Astrocyte (in vitro differentiated cells and primary cell): ENCODE measurements at regions not wholly inside any gene's neighbourhood (a gene's known extent, or its start where the extent isn't known, plus 50 kb on each side); places are given as distances from the start of the nearest gene placed in this dataset.

ENCODE experiments used
- DNase-seq: peaks from one replicate; pipeline ENCODE4 v3.0.0-alpha.2; 2010; ENCODE audit warnings: low read depth
- FAIRE-seq: peaks from 2 replicates; lab custom pipeline; 2011; peaks lifted over from hg19 to GRCh38; lab: Jason Lieb, UNC
- H2AFZ ChIP-seq: 2 replicates; pipeline ENCODE4 v1.6.0; 2012; ENCODE audit warnings: low read depth, low read length, inconsistent platforms
- H3K27ac ChIP-seq: 2 replicates; pipeline ENCODE4 v1.5.1; 2011; ENCODE audit warnings: low read depth, low read length, inconsistent platforms
- H3K27me3 ChIP-seq: 2 replicates; pipeline ENCODE4 v1.6.0; 2011; ENCODE audit warnings: low read length, inconsistent platforms; ENCODE audit not compliant: insufficient read depth
- H3K36me3 ChIP-seq: 2 replicates; pipeline ENCODE4 v1.5.1; 2011; ENCODE audit warnings: low read length, inconsistent platforms; ENCODE audit not compliant: insufficient read depth
- H3K4me1 ChIP-seq: 2 replicates; pipeline ENCODE4 v1.5.1; 2011; ENCODE audit warnings: low read length, inconsistent platforms; ENCODE audit not compliant: insufficient read depth
- H3K4me2 ChIP-seq: 2 replicates; pipeline ENCODE4 v1.6.0; 2012; ENCODE audit warnings: low read length, inconsistent platforms
- H3K4me3 ChIP-seq: 2 replicates; pipeline ENCODE4 v1.5.1; 2011; ENCODE audit warnings: low read depth, mild to moderate bottlenecking, low read length, inconsistent platforms; ENCODE audit not compliant: insufficient read depth
- H3K79me2 ChIP-seq: 2 replicates; pipeline ENCODE4 v1.6.0; 2012; ENCODE audit warnings: mild to moderate bottlenecking, low read length, inconsistent platforms; ENCODE audit not compliant: insufficient read depth
- H3K9ac ChIP-seq: 2 replicates; pipeline ENCODE4 v1.6.0; 2012; ENCODE audit warnings: mild to moderate bottlenecking, low read length, inconsistent platforms
- H3K9me3 ChIP-seq: 2 replicates; pipeline ENCODE4 v1.5.1; 2012; ENCODE audit warnings: low read depth, mild to moderate bottlenecking, low read length, inconsistent platforms; ENCODE audit not compliant: insufficient read depth
- H4K20me1 ChIP-seq: 2 replicates; pipeline ENCODE4 v1.6.0; 2012; ENCODE audit warnings: low read length, inconsistent platforms; ENCODE audit not compliant: insufficient read depth
- H3K27ac Mint-ChIP-seq: one replicate; pipeline ENCODE4 v1.8.0; 2021; ENCODE audit warnings: mild to moderate bottlenecking, mixed read lengths; ENCODE audit not compliant: unreplicated experiment
- H3K27me3 Mint-ChIP-seq: one replicate; pipeline ENCODE4 v1.8.0; 2021; ENCODE audit warnings: low read depth, mixed read lengths; ENCODE audit not compliant: unreplicated experiment
- H3K36me3 Mint-ChIP-seq: one replicate; pipeline ENCODE4 v1.8.0; 2021; ENCODE audit warnings: low read depth, mixed read lengths; ENCODE audit not compliant: unreplicated experiment
- H3K4me1 Mint-ChIP-seq: one replicate; pipeline ENCODE4 v1.8.0; 2021; ENCODE audit warnings: low read depth, mixed read lengths; ENCODE audit not compliant: unreplicated experiment
- H3K4me3 Mint-ChIP-seq: one replicate; pipeline ENCODE4 v1.8.0; 2021; ENCODE audit warnings: mild to moderate bottlenecking, moderate library complexity, mixed read lengths; ENCODE audit not compliant: unreplicated experiment
- H3K9me3 Mint-ChIP-seq: one replicate; pipeline ENCODE4 v1.8.0; 2021; ENCODE audit warnings: mild to moderate bottlenecking, mixed read lengths; ENCODE audit not compliant: unreplicated experiment
- EZH2 ChIP-seq: IDR thresholded peaks from 2 replicates; pipeline ENCODE4 v1.6.1; 2012; ENCODE audit warnings: mild to moderate bottlenecking, low read length, inconsistent platforms; ENCODE audit not compliant: insufficient read depth
- TF ChIP-seq, protein P1 (sequence below): IDR thresholded peaks from 2 replicates; pipeline ENCODE4 v1.5.1; 2011; ENCODE audit warnings: low read depth, mild to moderate bottlenecking, inconsistent platforms, low read length, moderate library complexity; ENCODE audit not compliant: insufficient read depth

DNA sequence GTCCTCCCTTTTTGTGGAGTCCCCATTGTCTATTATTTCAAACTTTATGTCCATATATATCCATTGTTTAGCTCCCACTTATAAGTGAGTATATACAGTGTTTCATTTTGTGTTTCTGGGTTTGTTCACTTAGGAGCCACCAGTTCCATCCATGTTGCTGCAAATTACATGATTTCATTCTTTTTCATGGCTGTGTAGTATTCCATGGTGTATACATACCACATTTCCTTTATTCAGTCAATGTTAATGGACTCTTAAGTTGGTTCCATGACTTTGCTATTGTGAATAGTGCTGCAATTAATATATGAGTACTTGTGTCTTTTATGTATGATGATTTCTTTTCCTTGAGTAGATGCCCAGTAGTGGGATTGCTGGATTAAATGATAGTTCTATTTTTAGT lies 329.1 kb downstream of the AR start:
- H3K9ac ChIP-seq: no peak overlapping the region
- Mint-ChIP-seq H3K27me3 (no peaks in the 10 kb centered on the region), H3K27ac (no peak overlapping the region), H3K36me3 (no peaks in the 10 kb centered on the region), H3K4me1 (no peaks in the 10 kb centered on the region), H3K4me3 (no peak overlapping the region), H3K9me3 (no peaks in the 10 kb centered on the region)
- no peaks in the 10 kb centered on the region for H4K20me1 ChIP-seq
- H3K27me3 ChIP-seq: no peaks in the 10 kb centered on the region
- H3K4me1 ChIP-seq: no peaks in the 10 kb centered on the region
- H3K79me2 ChIP-seq: no peaks in the 10 kb centered on the region
- DNase-seq: no peak
- no peaks in the 10 kb centered on the region for H3K9me3 ChIP-seq
- H3K36me3 ChIP-seq: no peaks in the 10 kb centered on the region
- H2AFZ ChIP-seq: no peak overlapping the region
- no peak overlapping the region for H3K4me2 ChIP-seq
- no peak overlapping the region for H3K4me3 ChIP-seq
- TF ChIP-seq, protein P1, sequence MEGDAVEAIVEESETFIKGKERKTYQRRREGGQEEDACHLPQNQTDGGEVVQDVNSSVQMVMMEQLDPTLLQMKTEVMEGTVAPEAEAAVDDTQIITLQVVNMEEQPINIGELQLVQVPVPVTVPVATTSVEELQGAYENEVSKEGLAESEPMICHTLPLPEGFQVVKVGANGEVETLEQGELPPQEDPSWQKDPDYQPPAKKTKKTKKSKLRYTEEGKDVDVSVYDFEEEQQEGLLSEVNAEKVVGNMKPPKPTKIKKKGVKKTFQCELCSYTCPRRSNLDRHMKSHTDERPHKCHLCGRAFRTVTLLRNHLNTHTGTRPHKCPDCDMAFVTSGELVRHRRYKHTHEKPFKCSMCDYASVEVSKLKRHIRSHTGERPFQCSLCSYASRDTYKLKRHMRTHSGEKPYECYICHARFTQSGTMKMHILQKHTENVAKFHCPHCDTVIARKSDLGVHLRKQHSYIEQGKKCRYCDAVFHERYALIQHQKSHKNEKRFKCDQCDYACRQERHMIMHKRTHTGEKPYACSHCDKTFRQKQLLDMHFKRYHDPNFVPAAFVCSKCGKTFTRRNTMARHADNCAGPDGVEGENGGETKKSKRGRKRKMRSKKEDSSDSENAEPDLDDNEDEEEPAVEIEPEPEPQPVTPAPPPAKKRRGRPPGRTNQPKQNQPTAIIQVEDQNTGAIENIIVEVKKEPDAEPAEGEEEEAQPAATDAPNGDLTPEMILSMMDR: no peak
- no peak for TF ChIP-seq EZH2
- H3K27ac ChIP-seq: no peak overlapping the region
- FAIRE-seq: peak; percentile 76

DNA sequence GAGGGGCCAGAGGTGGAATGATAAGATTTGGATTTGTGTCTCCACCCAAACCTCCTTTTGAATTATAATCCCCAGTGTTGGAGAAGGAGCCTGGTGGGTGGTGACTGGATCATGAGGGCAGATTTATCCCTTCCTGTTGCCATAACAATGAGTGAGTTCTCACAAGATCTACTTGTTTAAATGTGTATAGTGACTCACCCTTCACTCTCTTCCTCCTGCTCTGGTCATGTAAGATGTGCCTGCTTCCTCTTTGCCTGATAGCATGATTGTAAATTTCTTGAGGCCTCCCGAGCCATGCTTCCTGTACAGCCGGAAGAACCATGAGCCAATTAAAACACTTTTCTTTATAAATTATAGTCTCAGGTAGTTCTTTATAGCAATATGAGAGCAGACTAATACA lies 348.6 kb downstream of the AR start:
- H3K4me1 ChIP-seq: no peaks in the 10 kb centered on the region
- TF ChIP-seq, protein P1: no peak
- no peak for TF ChIP-seq EZH2
- Mint-ChIP-seq H3K4me3 (no peak overlapping the region), H3K27me3 (no peaks in the 10 kb centered on the region), H3K27ac (no peak overlapping the region), H3K4me1 (no peaks in the 10 kb centered on the region), H3K9me3 (peaks cover 15% of the 10 kb centered on the region), H3K36me3 (no peaks in the 10 kb centered on the region)
- DNase-seq: no peak
- H3K79me2 ChIP-seq: no peaks in the 10 kb centered on the region
- no peaks in the 10 kb centered on the region for H3K36me3 ChIP-seq
- H3K27me3 ChIP-seq: no peaks in the 10 kb centered on the region
- H3K9ac ChIP-seq: no peak overlapping the region
- no peak for FAIRE-seq
- no peak overlapping the region for H3K27ac ChIP-seq
- no peak overlapping the region for H3K4me3 ChIP-seq
- H3K4me2 ChIP-seq: no peak overlapping the region
- no peaks in the 10 kb centered on the region for H4K20me1 ChIP-seq
- no peak overlapping the region for H2AFZ ChIP-seq
- no peaks in the 10 kb centered on the region for H3K9me3 ChIP-seq

DNA sequence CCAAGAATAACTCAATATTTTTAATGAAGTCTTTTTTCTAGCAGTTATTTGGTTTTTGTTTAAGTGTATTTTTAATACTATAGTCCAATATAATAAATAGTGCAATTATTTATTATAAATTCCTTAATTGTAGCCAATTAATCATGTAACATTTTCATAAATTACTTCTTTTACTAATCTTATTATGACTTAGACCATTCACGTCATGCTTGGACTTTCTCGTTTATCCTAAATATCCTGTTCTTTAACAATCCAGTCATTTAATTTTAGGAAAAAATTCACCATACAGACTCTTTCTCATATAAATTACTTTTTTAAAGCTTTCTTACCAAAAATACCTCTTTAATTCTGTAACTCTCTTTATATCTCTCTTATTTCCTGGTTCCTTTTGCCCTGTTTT lies 350.1 kb downstream of the AR start:
- H3K9me3 Mint-ChIP-seq: peaks cover 10% of the 10 kb centered on the region
- Histone ChIP-seq H3K27me3 (no peaks in the 10 kb centered on the region), H3K79me2 (no peaks in the 10 kb centered on the region), H3K27ac (no peak overlapping the region), H3K9me3 (no peaks in the 10 kb centered on the region), H3K36me3 (no peaks in the 10 kb centered on the region), H2AFZ (no peak overlapping the region), H3K9ac (no peak overlapping the region), H3K4me1 (no peaks in the 10 kb centered on the region), H3K4me3 (no peak overlapping the region), H4K20me1 (no peaks in the 10 kb centered on the region), H3K4me2 (no peak overlapping the region)
- no peak overlapping the region for H3K4me3 Mint-ChIP-seq
- H3K4me1 Mint-ChIP-seq: no peaks in the 10 kb centered on the region
- H3K27ac Mint-ChIP-seq: no peak overlapping the region
- DNase-seq: peak; percentile 2
- no peaks in the 10 kb centered on the region for H3K27me3 Mint-ChIP-seq
- FAIRE-seq: no peak
- no peaks in the 10 kb centered on the region for H3K36me3 Mint-ChIP-seq
- TF ChIP-seq EZH2: no peak
- TF ChIP-seq, protein P1: no peak
